ENCODE measurements at regions not wholly inside any gene's neighbourhood (a gene's known extent, or its start where the extent isn't known, plus 50 kb on each side); places are given as distances from the start of the nearest gene placed in this dataset.

GRCh38 chr14:35964697-35965286 is 138.7 kb downstream of the BRMS1L start:
- Mint-ChIP-seq H3K4me1 (ENCODE audit: low read depth) (no peaks in the 10 kb centered on the region), H3K36me3 (ENCODE audit: low read depth) (no peaks in the 10 kb centered on the region)

GRCh38 chr14:35963209-35963608 is 137.1 kb downstream of the BRMS1L start:
- Mint-ChIP-seq H3K27ac (ENCODE audit: unreplicated experiment) (no peak overlapping the region), H3K4me1 (ENCODE audit: low read depth) (peaks cover 5% of the 10 kb centered on the region), H3K9me3 (ENCODE audit: low read depth) (no peaks in the 10 kb centered on the region), H3K27me3 (ENCODE audit: low read depth) (peaks cover 3% of the 10 kb centered on the region), H3K4me3 (ENCODE audit: unreplicated experiment) (no peak overlapping the region), H3K36me3 (ENCODE audit: low read depth) (no peaks in the 10 kb centered on the region)
- TF ChIP-seq, protein P1, sequence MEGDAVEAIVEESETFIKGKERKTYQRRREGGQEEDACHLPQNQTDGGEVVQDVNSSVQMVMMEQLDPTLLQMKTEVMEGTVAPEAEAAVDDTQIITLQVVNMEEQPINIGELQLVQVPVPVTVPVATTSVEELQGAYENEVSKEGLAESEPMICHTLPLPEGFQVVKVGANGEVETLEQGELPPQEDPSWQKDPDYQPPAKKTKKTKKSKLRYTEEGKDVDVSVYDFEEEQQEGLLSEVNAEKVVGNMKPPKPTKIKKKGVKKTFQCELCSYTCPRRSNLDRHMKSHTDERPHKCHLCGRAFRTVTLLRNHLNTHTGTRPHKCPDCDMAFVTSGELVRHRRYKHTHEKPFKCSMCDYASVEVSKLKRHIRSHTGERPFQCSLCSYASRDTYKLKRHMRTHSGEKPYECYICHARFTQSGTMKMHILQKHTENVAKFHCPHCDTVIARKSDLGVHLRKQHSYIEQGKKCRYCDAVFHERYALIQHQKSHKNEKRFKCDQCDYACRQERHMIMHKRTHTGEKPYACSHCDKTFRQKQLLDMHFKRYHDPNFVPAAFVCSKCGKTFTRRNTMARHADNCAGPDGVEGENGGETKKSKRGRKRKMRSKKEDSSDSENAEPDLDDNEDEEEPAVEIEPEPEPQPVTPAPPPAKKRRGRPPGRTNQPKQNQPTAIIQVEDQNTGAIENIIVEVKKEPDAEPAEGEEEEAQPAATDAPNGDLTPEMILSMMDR (IDR thresholded peaks at IDR 0.05): peak; percentile 37
- DNase-seq (ENCODE audit: low spot score): no peak

More at GRCh38 chr14:35964697-35965286, 138.7 kb downstream of the BRMS1L start:
- no peak overlapping the region for H3K27ac Mint-ChIP-seq (ENCODE audit: unreplicated experiment)
- no peaks in the 10 kb centered on the region for H3K9me3 Mint-ChIP-seq (ENCODE audit: low read depth)
- DNase-seq (ENCODE audit: low spot score): no peak
- H3K4me3 Mint-ChIP-seq (ENCODE audit: unreplicated experiment): no peak overlapping the region
- TF ChIP-seq, protein P1 (IDR thresholded peaks at IDR 0.05): no peak
- peaks cover 7% of the 10 kb centered on the region for H3K27me3 Mint-ChIP-seq (ENCODE audit: low read depth)

- no peaks in the 10 kb centered on the region for H3K9me3 Mint-ChIP-seq (ENCODE audit: low read depth)
- DNase-seq (ENCODE audit: low spot score): no peak
- H3K27me3 Mint-ChIP-seq (ENCODE audit: low read depth): peaks cover 4% of the 10 kb centered on the region
- no peaks in the 10 kb centered on the region for H3K36me3 Mint-ChIP-seq (ENCODE audit: low read depth)
- TF ChIP-seq, protein P1 (IDR thresholded peaks at IDR 0.05): no peak
- no peak overlapping the region for H3K27ac Mint-ChIP-seq (ENCODE audit: unreplicated experiment)
- no peak overlapping the region for H3K4me3 Mint-ChIP-seq (ENCODE audit: unreplicated experiment)
- peaks cover 5% of the 10 kb centered on the region for H3K4me1 Mint-ChIP-seq (ENCODE audit: low read depth)
These were observed 135.6 kb downstream of the BRMS1L start for GRCh38 chr14:35961697-35962274.

GRCh38 chr14:35959835-35960234 is 133.7 kb downstream of the BRMS1L start:
- TF ChIP-seq, protein P1 (IDR thresholded peaks at IDR 0.05): peak; percentile 43
- Mint-ChIP-seq H3K27ac (ENCODE audit: unreplicated experiment) (no peak overlapping the region), H3K4me3 (ENCODE audit: unreplicated experiment) (no peak overlapping the region), H3K36me3 (ENCODE audit: low read depth) (no peaks in the 10 kb centered on the region), H3K4me1 (ENCODE audit: low read depth) (peaks cover 5% of the 10 kb centered on the region), H3K27me3 (ENCODE audit: low read depth) (peaks cover 2% of the 10 kb centered on the region), H3K9me3 (ENCODE audit: low read depth) (no peaks in the 10 kb centered on the region)
- DNase-seq (ENCODE audit: low spot score): no peak

- H3K27ac Mint-ChIP-seq (ENCODE audit: unreplicated experiment): no peak overlapping the region
These were observed 132.4 kb downstream of the BRMS1L start for GRCh38 chr14:35958499-35958898.

More at GRCh38 chr14:35958499-35958898, 132.4 kb downstream of the BRMS1L start:
- Mint-ChIP-seq H3K36me3 (ENCODE audit: low read depth) (no peaks in the 10 kb centered on the region), H3K27me3 (ENCODE audit: low read depth) (peaks cover 3% of the 10 kb centered on the region), H3K4me1 (ENCODE audit: low read depth) (peaks cover 5% of the 10 kb centered on the region), H3K9me3 (ENCODE audit: low read depth) (no peaks in the 10 kb centered on the region), H3K4me3 (ENCODE audit: unreplicated experiment) (no peak overlapping the region)
- TF ChIP-seq, protein P1 (IDR thresholded peaks at IDR 0.05): no peak
- DNase-seq (ENCODE audit: low spot score): no peak
